HepG2 (cell line): ENCODE measurements at regions not wholly inside any gene's neighbourhood (a gene's known extent, or its start where the extent isn't known, plus 50 kb on each side); places are given as distances from the start of the nearest gene placed in this dataset.

Source experiments
- ATAC-seq: fragments of 200-7000 bp; cut with Tn5 transposase; 3 replicates; pipeline ENCODE4 v1.9.1; 2020; ENCODE audit warnings: mild to moderate bottlenecking, moderate library complexity
- BruUV-seq: library from RNA; stranded (reverse); fragments of 400-500 nt; replicated peaks from 2 replicates; lab custom pipeline; 2021; lab: Mats Ljungman, UMichigan
- CTCF ChIA-PET: fragments of 300-600 bp; formaldehyde crosslinking; extraction: SDS; loops from one replicate; lab custom pipeline; 2021; ENCODE audit warnings: low total read pairs, inconsistent platforms, low intra/inter-chr PET ratio; lab: Yijun Ruan, JAX
- POLR2A ChIA-PET: fragments of 350-600 bp; sonication (Branson Sonifier 250); formaldehyde crosslinking; loops from one replicate; lab custom pipeline; 2020; ENCODE audit warnings: antibody characterized with exemption, inconsistent platforms; lab: Yijun Ruan, JAX
- DNase-seq: peaks from one replicate; pipeline ENCODE4 v3.0.0-alpha.2; 2015; ENCODE audit warnings: low spot score
- FAIRE-seq: peaks from 3 replicates; lab custom pipeline; 2011; peaks lifted over from hg19 to GRCh38; lab: Jason Lieb, UNC
- H2AFZ ChIP-seq: one replicate; pipeline ENCODE4 v1.6.1; 2011; ENCODE audit warnings: low read length, inconsistent platforms
- H3K27ac ChIP-seq: fragments of 300-600 bp; 3 replicates; pipeline ENCODE4 v1.8.0; 2011; ENCODE audit warnings: mixed run types, mild to moderate bottlenecking, mixed read lengths, low read length, inconsistent platforms; ENCODE audit not compliant: insufficient read depth; ENCODE audit errors: extremely low read length
- H3K27me3 ChIP-seq, 2 experiments: fragments of 200-600 bp in 1 of 2; 2 replicates in 1 of 2; 3 replicates in 1 of 2; pipeline versions ENCODE4 v1.6.0 to v1.8.0; 2011; ENCODE audit warnings: low read length in 2 of 2, mild to moderate bottlenecking in 2 of 2, moderate library complexity in 2 of 2, inconsistent platforms in 1 of 2; ENCODE audit not compliant: insufficient read depth in 2 of 2, control insufficient read depth in 1 of 2
- H3K36me3 ChIP-seq, 2 experiments: fragments of 200-600 bp in 1 of 2; replicated peaks in 1 of 2; 2 replicates in 1 of 2; 3 replicates in 1 of 2; pipeline versions ENCODE4 v1.5.1 to v1.8.0; 2011; ENCODE audit warnings: low read length in 2 of 2, inconsistent platforms in 1 of 2; ENCODE audit not compliant: insufficient read depth in 2 of 2, control insufficient read depth in 1 of 2
- H3K4me1 ChIP-seq: 2 replicates; pipeline ENCODE4 v1.5.1; 2012; ENCODE audit warnings: low read length, inconsistent platforms; ENCODE audit not compliant: insufficient read depth
- H3K4me2 ChIP-seq: 2 replicates; pipeline ENCODE4 v1.6.0; 2011; ENCODE audit warnings: low read depth, low read length, inconsistent platforms
- H3K4me3 ChIP-seq, 3 experiments: fragments of 200-600 bp in 1 of 3; sonication (generic), shearing (Covaris generic) in 1 of 3; replicated peaks in 1 of 3; 2 replicates each; pipeline ENCODE4 v1.5.1; 2011 to 2016; ENCODE audit warnings: low read length in 3 of 3, inconsistent platforms in 2 of 3, low read depth in 2 of 3, mild to moderate bottlenecking in 2 of 3, control low read depth in 1 of 3, mixed read lengths in 1 of 3; ENCODE audit not compliant: insufficient read depth in 1 of 3
- H3K79me2 ChIP-seq: one replicate; pipeline ENCODE4 v1.6.1; 2011; ENCODE audit warnings: low read length, inconsistent platforms; ENCODE audit not compliant: insufficient read depth
- H3K9ac ChIP-seq: 2 replicates; pipeline ENCODE4 v1.6.0; 2011; ENCODE audit warnings: mild to moderate bottlenecking, low read depth, low read length, inconsistent platforms; ENCODE audit not compliant: insufficient read depth
- H3K9me3 ChIP-seq: 2 replicates; pipeline ENCODE4 v1.5.1; 2012; ENCODE audit warnings: mild to moderate bottlenecking, low read length
- H4K20me1 ChIP-seq: 2 replicates; pipeline ENCODE4 v1.6.0; 2011; ENCODE audit warnings: inconsistent platforms, mild to moderate bottlenecking, low read length, moderate library complexity; ENCODE audit not compliant: insufficient read depth
- MTF2 ChIP-seq: sonication (generic); formaldehyde crosslinking; IDR thresholded peaks from 2 replicates; pipeline ENCODE4 v1.5.0; 2020; ENCODE audit warnings: missing genetic modification reagents, borderline replicate concordance
- PTBP1 ChIP-seq: fragments of 200-400 bp; formaldehyde crosslinking; IDR thresholded peaks from 2 replicates; pipeline ENCODE4 v1.6.1; 2018; ENCODE audit warnings: low read length, low read depth; ENCODE audit not compliant: poor library complexity, severe bottlenecking
- ZNF790 ChIP-seq: sonication (generic); formaldehyde crosslinking; IDR thresholded peaks from 2 replicates; pipeline ENCODE4 v1.8.0; 2022; ENCODE audit warnings: missing genetic modification reagents, mild to moderate bottlenecking, borderline replicate concordance
- WGBS: methylation state at CpG from one replicate; pipeline ENCODE4 v1.1.6; 2017; ENCODE audit warnings: low lambda C conversion rate; 5-methylcytosine and 5-hydroxymethylcytosine counted together
- in situ Hi-C: cut with HindIII; loops from 2 replicates; pipeline ENCODE4 v1.10.0; 2017; ENCODE audit warnings: low pct_unique_long_range_greater_than_20kb; ENCODE audit not compliant: extremely low pct_ligation_motif_present
- intact Hi-C: fragments of 100-400 bp; cut with micrococcal nuclease; formaldehyde crosslinking; loops from one replicate; pipeline ENCODE4 v1.10.0; 2022; ENCODE audit not compliant: unreplicated experiment
- TF ChIP-seq, protein P1 (sequence below): sonication (generic); formaldehyde crosslinking; IDR thresholded peaks from 2 replicates; pipeline ENCODE4 v1.5.0; 2020; ENCODE audit warnings: missing genetic modification reagents, mild to moderate bottlenecking, borderline replicate concordance
- TF ChIP-seq, protein P2 (sequence below): sonication (generic); formaldehyde crosslinking; IDR thresholded peaks from 2 replicates; pipeline ENCODE4 v1.5.0; 2020; ENCODE audit warnings: mild to moderate bottlenecking, missing genetic modification reagents

- no peaks in the 10 kb centered on the region for H3K79me2 ChIP-seq
- H3K27ac ChIP-seq = no peak overlapping the region
- no peak for FAIRE-seq
- POLR2A ChIA-PET = no interaction called here
- 18% methylated on average over 5 of the region's 5 CpGs for WGBS
- TF ChIP-seq MTF2 (no peak), ZNF790 (CRISPR knock-in tag) (no peak), PTBP1 (no peak)
- TF ChIP-seq, protein P1, sequence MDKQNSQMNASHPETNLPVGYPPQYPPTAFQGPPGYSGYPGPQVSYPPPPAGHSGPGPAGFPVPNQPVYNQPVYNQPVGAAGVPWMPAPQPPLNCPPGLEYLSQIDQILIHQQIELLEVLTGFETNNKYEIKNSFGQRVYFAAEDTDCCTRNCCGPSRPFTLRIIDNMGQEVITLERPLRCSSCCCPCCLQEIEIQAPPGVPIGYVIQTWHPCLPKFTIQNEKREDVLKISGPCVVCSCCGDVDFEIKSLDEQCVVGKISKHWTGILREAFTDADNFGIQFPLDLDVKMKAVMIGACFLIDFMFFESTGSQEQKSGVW (CRISPR knock-in tag) = no peak
- TF ChIP-seq, protein P2, sequence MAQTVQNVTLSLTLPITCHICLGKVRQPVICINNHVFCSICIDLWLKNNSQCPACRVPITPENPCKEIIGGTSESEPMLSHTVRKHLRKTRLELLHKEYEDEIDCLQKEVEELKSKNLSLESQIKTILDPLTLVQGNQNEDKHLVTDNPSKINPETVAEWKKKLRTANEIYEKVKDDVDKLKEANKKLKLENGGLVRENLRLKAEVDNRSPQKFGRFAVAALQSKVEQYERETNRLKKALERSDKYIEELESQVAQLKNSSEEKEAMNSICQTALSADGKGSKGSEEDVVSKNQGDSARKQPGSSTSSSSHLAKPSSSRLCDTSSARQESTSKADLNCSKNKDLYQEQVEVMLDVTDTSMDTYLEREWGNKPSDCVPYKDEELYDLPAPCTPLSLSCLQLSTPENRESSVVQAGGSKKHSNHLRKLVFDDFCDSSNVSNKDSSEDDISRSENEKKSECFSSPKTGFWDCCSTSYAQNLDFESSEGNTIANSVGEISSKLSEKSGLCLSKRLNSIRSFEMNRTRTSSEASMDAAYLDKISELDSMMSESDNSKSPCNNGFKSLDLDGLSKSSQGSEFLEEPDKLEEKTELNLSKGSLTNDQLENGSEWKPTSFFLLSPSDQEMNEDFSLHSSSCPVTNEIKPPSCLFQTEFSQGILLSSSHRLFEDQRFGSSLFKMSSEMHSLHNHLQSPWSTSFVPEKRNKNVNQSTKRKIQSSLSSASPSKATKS (CRISPR knock-in tag) = no peak
- no peaks in the 10 kb centered on the region for H4K20me1 ChIP-seq
- no peak overlapping the region for H3K4me3 ChIP-seq
- CTCF ChIA-PET = no interaction called here
- no peaks in the 10 kb centered on the region for H3K36me3 ChIP-seq
- no peaks in the 10 kb centered on the region for H3K27me3 ChIP-seq
- in situ Hi-C loops (no loop called here), intact Hi-C loops (no loop called here)
- H3K4me1 ChIP-seq = no peaks in the 10 kb centered on the region
- no peak overlapping the region for H2AFZ ChIP-seq
- H3K9me3 ChIP-seq = no peaks in the 10 kb centered on the region
- no TSS peak for BruUV-seq
- H3K9ac ChIP-seq = no peak overlapping the region
- ATAC-seq = no peak
- no peak overlapping the region for H3K4me2 ChIP-seq
- no peak for DNase-seq
Measured at GRCh38 chr7:93015779-93016481, 101.8 kb downstream of the SAMD9 start.
